Gastroesophageal sphincter (tissue), 3 donors: ENCODE measurements at regions not wholly inside any gene's neighbourhood (a gene's known extent, or its start where the extent isn't known, plus 50 kb on each side); places are given as distances from the start of the nearest gene placed in this dataset.

ENCODE experiments used
- CTCF ChIP-seq, 4 experiments: fragments of 200-600 bp in 2 of 4; fragments of 450-650 bp in 2 of 4; sonication (generic) in 1 of 4; IDR thresholded peaks; one replicate each; pipeline ENCODE4 v1.5.1; 2017 to 2019; ENCODE audit warnings: antibody characterized with exemption in 4 of 4, mild to moderate bottlenecking in 2 of 4, moderate library complexity in 2 of 4
- EP300 ChIP-seq: sonication (generic); formaldehyde crosslinking; IDR thresholded peaks from one replicate; pipeline ENCODE4 v1.6.1; 2017; ENCODE audit warnings: antibody characterized with exemption, mild to moderate bottlenecking
- POLR2A ChIP-seq, 2 donors: fragments of 450-650 bp; IDR thresholded peaks; one replicate each; pipeline ENCODE4 v1.6.1; 2017; ENCODE audit warnings: antibody characterized with exemption in 2 of 2, mild to moderate bottlenecking in 2 of 2, moderate library complexity in 1 of 2
- POLR2AphosphoS5 ChIP-seq: sonication (generic); formaldehyde crosslinking; IDR thresholded peaks from one replicate; pipeline ENCODE4 v1.6.1; 2017; ENCODE audit warnings: antibody characterized with exemption

GRCh38 chr4:57736781-57737180 lies 626.6 kb upstream of the IGFBP7 start:
- no peak for TF ChIP-seq CTCF (IDR thresholded peaks at IDR 0.05)
- TF ChIP-seq EP300, result no peak
- no peak for TF ChIP-seq POLR2AphosphoS5
- no peak for TF ChIP-seq POLR2A (IDR thresholded peaks at IDR 0.05)
